ENCODE measurements at regions not wholly inside any gene's neighbourhood (a gene's known extent, or its start where the extent isn't known, plus 50 kb on each side); places are given as distances from the start of the nearest gene placed in this dataset.

- intact Hi-C loops (cut with DNase I, micrococcal nuclease) = no loop called here
- no peaks in the 10 kb centered on the region for H3K36me3 ChIP-seq (ENCODE audit: low read depth)
- no peak for ATAC-seq
Measured at GRCh38 chr3:102905811-102906210, 471.0 kb downstream of the ZPLD1 start.

GRCh38 chr3:102906818-102907217 lies 472.0 kb downstream of the ZPLD1 start:
- no peak for TF ChIP-seq CTCF (IDR thresholded peaks at IDR 0.05)
- no peaks in the 10 kb centered on the region for H3K4me1 ChIP-seq (ENCODE audit: low read depth)
- no peaks in the 10 kb centered on the region for H3K9me3 ChIP-seq
- intact Hi-C loops (cut with DNase I, micrococcal nuclease) = no loop called here
- ATAC-seq (no peak), DNase-seq (no peak)
- H3K4me3 ChIP-seq = no peak overlapping the region
- no peaks in the 10 kb centered on the region for H3K36me3 ChIP-seq (ENCODE audit: low read depth)

More at GRCh38 chr3:102905811-102906210, 471.0 kb downstream of the ZPLD1 start:
- no peaks in the 10 kb centered on the region for H3K9me3 ChIP-seq
- DNase-seq = no peak
- no peak overlapping the region for H3K4me3 ChIP-seq
- H3K4me1 ChIP-seq (ENCODE audit: low read depth) = no peaks in the 10 kb centered on the region
- no peak for TF ChIP-seq CTCF (IDR thresholded peaks at IDR 0.05)

GRCh38 chr3:102909904-102910303 lies 475.1 kb downstream of the ZPLD1 start:
- Histone ChIP-seq H3K4me1 (ENCODE audit: low read depth) (no peaks in the 10 kb centered on the region), H3K36me3 (ENCODE audit: low read depth) (no peaks in the 10 kb centered on the region), H3K4me3 (no peak overlapping the region), H3K9me3 (no peaks in the 10 kb centered on the region)
- no peak for TF ChIP-seq CTCF (IDR thresholded peaks at IDR 0.05)
- no peak for DNase-seq
- no peak for ATAC-seq
- intact Hi-C loops (cut with DNase I, micrococcal nuclease) = no loop called here

GRCh38 chr3:102916532-102916931 lies 481.7 kb downstream of the ZPLD1 start:
- intact Hi-C loops (cut with DNase I, micrococcal nuclease) = no loop called here
- no peak for DNase-seq
- Histone ChIP-seq H3K4me3 (no peak overlapping the region), H3K4me1 (ENCODE audit: low read depth) (no peaks in the 10 kb centered on the region), H3K9me3 (peaks cover 4% of the 10 kb centered on the region), H3K36me3 (ENCODE audit: low read depth) (no peaks in the 10 kb centered on the region)
- ATAC-seq = no peak
- TF ChIP-seq CTCF (IDR thresholded peaks at IDR 0.05) = no peak

- no peak for DNase-seq
- no peak for ATAC-seq
- Histone ChIP-seq H3K4me1 (ENCODE audit: low read depth) (no peaks in the 10 kb centered on the region), H3K4me3 (no peak overlapping the region), H3K36me3 (ENCODE audit: low read depth) (no peaks in the 10 kb centered on the region), H3K9me3 (peaks cover 24% of the 10 kb centered on the region)
- no peak for TF ChIP-seq CTCF (IDR thresholded peaks at IDR 0.05)
- intact Hi-C loops (cut with DNase I, micrococcal nuclease) = no loop called here
Measured at GRCh38 chr3:102926618-102927017, 491.8 kb downstream of the ZPLD1 start.

GRCh38 chr3:102933377-102933776 lies 498.6 kb downstream of the ZPLD1 start:
- Histone ChIP-seq H3K4me3 (no peak overlapping the region), H3K4me1 (ENCODE audit: low read depth) (no peaks in the 10 kb centered on the region), H3K36me3 (ENCODE audit: low read depth) (no peaks in the 10 kb centered on the region), H3K9me3 (no peaks in the 10 kb centered on the region)
- intact Hi-C loops (cut with DNase I, micrococcal nuclease) = no loop called here
- no peak for ATAC-seq
- TF ChIP-seq CTCF (IDR thresholded peaks at IDR 0.05) = no peak
- no peak for DNase-seq
